ENCODE measurements at regions not wholly inside any gene's neighbourhood (a gene's known extent, or its start where the extent isn't known, plus 50 kb on each side); places are given as distances from the start of the nearest gene placed in this dataset.

GRCh38 chr11:123258877-123259276 lies 63.8 kb upstream of the CLMP start:
- Mint-ChIP-seq H3K36me3 (ENCODE audit: insufficient read depth, unreplicated experiment) (no peaks in the 10 kb centered on the region), H3K27ac (ENCODE audit: low read depth, unreplicated experiment) (no peak overlapping the region), H3K4me1 (ENCODE audit: insufficient read depth, unreplicated experiment) (no peaks in the 10 kb centered on the region), H3K9me3 (ENCODE audit: unreplicated experiment) (no peaks in the 10 kb centered on the region), H3K4me3 (ENCODE audit: unreplicated experiment) (no peak overlapping the region), H3K27me3 (ENCODE audit: insufficient read depth, unreplicated experiment) (peaks cover 12% of the 10 kb centered on the region)
- intact Hi-C loops (cut with micrococcal nuclease): no loop called here
- no peak for DNase-seq (ENCODE audit: unreplicated experiment)
- ChIA-PET POLR2A (no interaction called here), CTCF (interaction anchor here (0.7 to 7.8 kb wide), 7 partner anchors 12 to 422 kb away, joined by 3 to 89 read pairs (median 4); no protein-coding TSS in a partner anchor)
- no TSS peak for BruUV-seq (replicated peaks)
- TF ChIP-seq CTCF (IDR thresholded peaks at IDR 0.05; ENCODE audit: unreplicated experiment): no peak

- DNase-seq (ENCODE audit: unreplicated experiment): no peak
- peaks cover 2% of the 10 kb centered on the region for H3K4me1 Mint-ChIP-seq (ENCODE audit: insufficient read depth, unreplicated experiment)
- ChIA-PET POLR2A (no interaction called here), CTCF (interaction anchor here (1.0 to 7.8 kb wide), 5 partner anchors 11 to 155 kb away, joined by 3 to 89 read pairs (median 11); no protein-coding TSS in a partner anchor)
- intact Hi-C loops (cut with micrococcal nuclease): no loop called here
- H3K36me3 Mint-ChIP-seq (ENCODE audit: insufficient read depth, unreplicated experiment): no peaks in the 10 kb centered on the region
- no peaks in the 10 kb centered on the region for H3K9me3 Mint-ChIP-seq (ENCODE audit: unreplicated experiment)
- no peak overlapping the region for H3K4me3 Mint-ChIP-seq (ENCODE audit: unreplicated experiment)
- H3K27me3 Mint-ChIP-seq (ENCODE audit: insufficient read depth, unreplicated experiment): peaks cover 3% of the 10 kb centered on the region
- H3K27ac Mint-ChIP-seq (ENCODE audit: low read depth, unreplicated experiment): no peak overlapping the region
- no TSS peak for BruUV-seq (replicated peaks)
- TF ChIP-seq CTCF (IDR thresholded peaks at IDR 0.05; ENCODE audit: unreplicated experiment): no peak
Measured at GRCh38 chr11:123257370-123257769, 62.3 kb upstream of the CLMP start.

GRCh38 chr11:123255909-123256308 lies 60.9 kb upstream of the CLMP start:
- Mint-ChIP-seq H3K4me1 (ENCODE audit: insufficient read depth, unreplicated experiment) (peaks cover 13% of the 10 kb centered on the region), H3K36me3 (ENCODE audit: insufficient read depth, unreplicated experiment) (no peaks in the 10 kb centered on the region), H3K27ac (ENCODE audit: low read depth, unreplicated experiment) (no peak overlapping the region), H3K4me3 (ENCODE audit: unreplicated experiment) (no peak overlapping the region), H3K9me3 (ENCODE audit: unreplicated experiment) (no peaks in the 10 kb centered on the region), H3K27me3 (ENCODE audit: insufficient read depth, unreplicated experiment) (no peaks in the 10 kb centered on the region)
- intact Hi-C loops (cut with micrococcal nuclease): no loop called here
- CTCF ChIA-PET: interaction anchor here (0.7 to 6.0 kb wide), 3 partner anchors 9 to 387 kb away, joined by 3 to 29 read pairs (median 5); no protein-coding TSS in a partner anchor
- no peak for DNase-seq (ENCODE audit: unreplicated experiment)
- TF ChIP-seq CTCF (IDR thresholded peaks at IDR 0.05; ENCODE audit: unreplicated experiment): no peak
- BruUV-seq (replicated peaks): no TSS peak
- POLR2A ChIA-PET: no interaction called here

GRCh38 chr11:123254357-123254756 lies 59.3 kb upstream of the CLMP start:
- POLR2A ChIA-PET: interaction anchor here (0.7 kb wide), 1 partner anchor 970 kb away, joined by 3 read pairs; no protein-coding TSS in a partner anchor
- no peaks in the 10 kb centered on the region for H3K36me3 Mint-ChIP-seq (ENCODE audit: insufficient read depth, unreplicated experiment)
- intact Hi-C loops (cut with micrococcal nuclease): no loop called here
- H3K27me3 Mint-ChIP-seq (ENCODE audit: insufficient read depth, unreplicated experiment): no peaks in the 10 kb centered on the region
- H3K4me1 Mint-ChIP-seq (ENCODE audit: insufficient read depth, unreplicated experiment): peaks cover 13% of the 10 kb centered on the region
- BruUV-seq (replicated peaks): no TSS peak
- no peak for DNase-seq (ENCODE audit: unreplicated experiment)
- no peak for TF ChIP-seq CTCF (IDR thresholded peaks at IDR 0.05; ENCODE audit: unreplicated experiment)
- H3K27ac Mint-ChIP-seq (ENCODE audit: low read depth, unreplicated experiment): no peak overlapping the region
- H3K9me3 Mint-ChIP-seq (ENCODE audit: unreplicated experiment): no peaks in the 10 kb centered on the region
- H3K4me3 Mint-ChIP-seq (ENCODE audit: unreplicated experiment): no peak overlapping the region
- CTCF ChIA-PET: interaction anchor here (1.0 to 6.0 kb wide), 4 partner anchors 8 to 151 kb away, joined by 3 to 29 read pairs (median 5); no protein-coding TSS in a partner anchor

All from MCF 10A (cell line).